A549 (cell line): ENCODE measurements at regions not wholly inside any gene's neighbourhood (a gene's known extent, or its start where the extent isn't known, plus 50 kb on each side); places are given as distances from the start of the nearest gene placed in this dataset.

Experiments
- ATAC-seq, 2 experiments: fragments of 200-7000 bp in 1 of 2; fragments of >200 bp in 1 of 2; cut with Nextera tagmentation in 1 of 2; cut with Tn5 transposase in 1 of 2; 3 replicates each; pipeline versions ENCODE4 v1.8.0 to v1.9.1; 2018 to 2020; ENCODE audit warnings: mild to moderate bottlenecking in 1 of 2, moderate library complexity in 1 of 2
- CTCF ChIA-PET: fragments of 300-600 bp; sonication (Branson Sonifier 250); formaldehyde crosslinking; extraction: SDS; loops from one replicate; lab custom pipeline; 2021; ENCODE audit warnings: antibody characterized with exemption, inconsistent platforms; lab: Yijun Ruan, JAX
- POLR2A ChIA-PET: fragments of 350-600 bp; formaldehyde crosslinking; extraction: SDS; loops from one replicate; lab custom pipeline; 2021; ENCODE audit warnings: antibody characterized with exemption, inconsistent platforms; lab: Yijun Ruan, JAX
- DNase-seq, 2 experiments: peaks; one replicate each; pipeline versions ENCODE4 v3.0.0 to v3.0.0-alpha.2; 2011 to 2016; ENCODE audit warnings: low read depth in 1 of 2, low spot score in 1 of 2
- FAIRE-seq: peaks from 2 replicates; lab custom pipeline; 2011; peaks lifted over from hg19 to GRCh38; lab: Jason Lieb, UNC
- H3K27ac ChIP-seq, 2 experiments: fragments of >200 bp; sonication (Bioruptor Twin); formaldehyde crosslinking; 3 replicates each; pipeline ENCODE4 v1.5.1; 2016 to 2017
- H3K4me1 ChIP-seq: fragments of >200 bp; sonication (Bioruptor Twin); formaldehyde crosslinking; 3 replicates; pipeline ENCODE4 v1.6.1; 2016
- H3K4me2 ChIP-seq: fragments of >200 bp; sonication (Bioruptor Twin); formaldehyde crosslinking; 3 replicates; pipeline ENCODE4 v1.6.1; 2016
- H3K4me3 ChIP-seq: fragments of >200 bp; sonication (Bioruptor Twin); formaldehyde crosslinking; 3 replicates; pipeline ENCODE4 v1.5.1; 2016
- H3K9me3 ChIP-seq: fragments of >200 bp; sonication (Bioruptor Twin); formaldehyde crosslinking; 3 replicates; pipeline ENCODE4 v1.6.1; 2016
- CBX2 ChIP-seq: fragments of 200-600 bp; sonication (generic); IDR thresholded peaks from 2 replicates; pipeline ENCODE4 v1.6.1; 2016; ENCODE audit warnings: low read depth, mild to moderate bottlenecking, borderline replicate concordance
- CBX8 ChIP-seq: fragments of 200-600 bp; sonication (generic); IDR thresholded peaks from 2 replicates; pipeline ENCODE4 v1.6.1; 2016
- CHD2 ChIP-seq: fragments of 150-350 bp; IDR thresholded peaks from 2 replicates; pipeline ENCODE4 v1.6.1; 2014; ENCODE audit warnings: low read length; ENCODE audit not compliant: partially characterized antibody
- EHF ChIP-seq: fragments of 250-450 bp; sonication (Bioruptor Pico); IDR thresholded peaks from 2 replicates; pipeline ENCODE4 v1.5.0; 2020; ENCODE audit warnings: mild to moderate bottlenecking
- EHMT2 ChIP-seq: fragments of 200-600 bp; sonication (generic); IDR thresholded peaks from 2 replicates; pipeline ENCODE4 v1.6.1; 2016; ENCODE audit warnings: antibody characterized with exemption, low read depth, mild to moderate bottlenecking, moderate library complexity
- EP300 ChIP-seq, 2 experiments: fragments of >200 bp; sonication (Bioruptor Twin); formaldehyde crosslinking; IDR thresholded peaks; 2 replicates in 1 of 2; 3 replicates in 1 of 2; pipeline ENCODE4 v1.6.1; 2016 to 2017
- HOXB5 ChIP-seq: fragments of 250-450 bp; sonication (Bioruptor Pico); IDR thresholded peaks from 2 replicates; pipeline ENCODE4 v1.5.0; 2020; ENCODE audit warnings: mild to moderate bottlenecking, moderate library complexity
- JUNB ChIP-seq: fragments of >200 bp; sonication (Bioruptor Twin); formaldehyde crosslinking; IDR thresholded peaks from 2 replicates; pipeline ENCODE4 v1.6.1; 2016
- KDM5A ChIP-seq: fragments of 200-600 bp; sonication (generic); IDR thresholded peaks from 2 replicates; pipeline ENCODE4 v1.6.1; 2016; ENCODE audit warnings: antibody characterized with exemption, mild to moderate bottlenecking
- MAFK ChIP-seq: fragments of 450-650 bp; IDR thresholded peaks from 2 replicates; pipeline ENCODE4 v1.6.1; 2014; ENCODE audit not compliant: partially characterized antibody
- NFE2L2 ChIP-seq: fragments of 150-350 bp; conservative IDR thresholded peaks from 2 replicates; pipeline ENCODE4 v1.6.1; 2014; ENCODE audit warnings: low read length
- POLR2A ChIP-seq: IDR thresholded peaks from 2 replicates; pipeline ENCODE4 v1.6.1; 2012; ENCODE audit warnings: mild to moderate bottlenecking, low read length
- POLR2AphosphoS2 ChIP-seq: conservative IDR thresholded peaks from 2 replicates; pipeline ENCODE4 v1.6.1; 2012; ENCODE audit warnings: low read length, improper control_type of control experiment, inconsistent platforms
- RNF2 ChIP-seq: fragments of 200-600 bp; sonication (generic); IDR thresholded peaks from 2 replicates; pipeline ENCODE4 v1.6.1; 2016; ENCODE audit warnings: low read depth, mild to moderate bottlenecking, antibody characterized with exemption, moderate library complexity, borderline replicate concordance
- SMC3 ChIP-seq: fragments of >200 bp; sonication (Bioruptor Twin); formaldehyde crosslinking; IDR thresholded peaks from 3 replicates; pipeline ENCODE4 v1.6.1; 2018; ENCODE audit warnings: inconsistent platforms
- SREBF2 ChIP-seq: fragments of 450-650 bp; IDR thresholded peaks from 2 replicates; pipeline ENCODE4 v1.6.1; 2014; ENCODE audit warnings: mild to moderate bottlenecking, moderate library complexity
- TP53 ChIP-seq: fragments of 250-450 bp; sonication (Bioruptor Pico); IDR thresholded peaks from 2 replicates; pipeline ENCODE4 v1.5.0; 2021; ENCODE audit warnings: mild to moderate bottlenecking, moderate library complexity
- USF2 ChIP-seq: fragments of 450-650 bp; IDR thresholded peaks from 2 replicates; pipeline ENCODE4 v1.6.1; 2014; ENCODE audit warnings: antibody characterized with exemption
- ZC3H11A ChIP-seq: fragments of 450-650 bp; IDR thresholded peaks from 2 replicates; pipeline ENCODE4 v1.6.1; 2014; ENCODE audit warnings: antibody characterized with exemption, mild to moderate bottlenecking
- ZFP36 ChIP-seq: fragments of 450-650 bp; IDR thresholded peaks from 2 replicates; pipeline ENCODE4 v1.6.1; 2014; ENCODE audit warnings: borderline replicate concordance; ENCODE audit not compliant: partially characterized antibody
- ZNF302 ChIP-seq: fragments of 250-450 bp; sonication (Bioruptor Pico); IDR thresholded peaks from 2 replicates; pipeline ENCODE4 v1.9.0; 2021; ENCODE audit warnings: inconsistent platforms, mild to moderate bottlenecking, moderate library complexity
- ZSCAN20 ChIP-seq: fragments of 250-450 bp; sonication (Bioruptor Pico); IDR thresholded peaks from 2 replicates; pipeline ENCODE4 v1.8.0; 2022; ENCODE audit warnings: mild to moderate bottlenecking, moderate library complexity
- WGBS: methylation state at CpG from one replicate; pipeline ENCODE4 v1.1.6; 2017; ENCODE audit errors: missing lambda C conversion rate; 5-methylcytosine and 5-hydroxymethylcytosine counted together
- TF ChIP-seq, protein P1 (sequence below): IDR thresholded peaks from 2 replicates; pipeline ENCODE4 v1.6.1; 2012; ENCODE audit warnings: low read depth, borderline replicate concordance
- TF ChIP-seq, protein P2 (sequence below): IDR thresholded peaks from 2 replicates; pipeline ENCODE4 v1.6.1; 2012
- TF ChIP-seq, protein P3 (sequence below): fragments of 250-450 bp; sonication (Bioruptor Pico); IDR thresholded peaks from 2 replicates; pipeline ENCODE4 v1.5.0; 2020; ENCODE audit warnings: low read depth, mild to moderate bottlenecking, moderate library complexity
- TF ChIP-seq, protein P4 (sequence below): fragments of 150-350 bp; IDR thresholded peaks from 2 replicates; pipeline ENCODE4 v1.6.1; 2014; ENCODE audit warnings: low read depth, mild to moderate bottlenecking, low read length
- TF ChIP-seq, protein P5 (sequence below): IDR thresholded peaks from 2 replicates; pipeline ENCODE4 v1.6.1; 2012

DNA sequence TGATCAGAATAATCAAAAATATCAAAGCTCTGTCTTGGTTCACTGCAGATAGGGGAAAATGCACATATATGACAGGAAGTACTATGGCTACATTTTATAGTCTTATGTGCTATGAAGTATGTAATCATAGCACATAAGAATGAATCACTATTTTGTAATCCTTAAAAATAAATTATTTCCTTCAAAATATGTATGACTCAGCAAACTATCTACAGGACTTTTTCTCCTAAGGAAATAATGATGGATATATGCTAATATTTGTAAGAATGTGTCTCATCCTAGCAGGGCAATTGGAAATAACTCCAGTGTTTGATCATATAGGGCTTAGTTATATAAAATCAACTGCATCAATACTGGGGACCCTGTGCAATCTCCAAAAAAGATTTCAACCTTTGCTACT lies 85.1 kb downstream of the SLC24A2 start (continued):
- no peak for TF ChIP-seq CBX8
- TF ChIP-seq, protein P1, sequence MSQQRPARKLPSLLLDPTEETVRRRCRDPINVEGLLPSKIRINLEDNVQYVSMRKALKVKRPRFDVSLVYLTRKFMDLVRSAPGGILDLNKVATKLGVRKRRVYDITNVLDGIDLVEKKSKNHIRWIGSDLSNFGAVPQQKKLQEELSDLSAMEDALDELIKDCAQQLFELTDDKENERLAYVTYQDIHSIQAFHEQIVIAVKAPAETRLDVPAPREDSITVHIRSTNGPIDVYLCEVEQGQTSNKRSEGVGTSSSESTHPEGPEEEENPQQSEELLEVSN = no peak
- no peak for TF ChIP-seq TP53 (CRISPR knock-in tag)
- no peak for TF ChIP-seq JUNB
- TF ChIP-seq MAFK = peak; percentile 66
- TF ChIP-seq, all 56 proteins: peak for 2

DNA sequence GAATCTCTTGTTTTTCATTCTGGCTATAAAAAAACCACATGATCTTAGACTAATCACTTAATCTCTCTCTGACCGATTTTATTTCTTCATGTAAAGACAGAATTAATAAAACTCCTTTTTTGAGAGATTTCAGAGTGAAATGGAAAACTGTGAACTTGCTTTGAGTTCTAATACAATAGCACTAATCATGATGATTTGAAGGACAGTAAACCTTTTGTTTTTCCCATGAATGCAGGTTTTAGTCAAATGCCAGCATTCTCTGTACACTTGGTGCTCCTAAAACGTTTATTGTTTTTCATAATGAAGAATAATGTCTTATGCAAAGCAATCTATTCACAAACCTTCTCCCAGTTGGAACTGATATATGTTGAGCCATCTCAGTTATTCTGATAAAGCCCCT lies 86.8 kb downstream of the SLC24A2 start:
- no peak for TF ChIP-seq USF2
- no peak for TF ChIP-seq KDM5A
- no peak for TF ChIP-seq POLR2AphosphoS2
- TF ChIP-seq, protein P2, sequence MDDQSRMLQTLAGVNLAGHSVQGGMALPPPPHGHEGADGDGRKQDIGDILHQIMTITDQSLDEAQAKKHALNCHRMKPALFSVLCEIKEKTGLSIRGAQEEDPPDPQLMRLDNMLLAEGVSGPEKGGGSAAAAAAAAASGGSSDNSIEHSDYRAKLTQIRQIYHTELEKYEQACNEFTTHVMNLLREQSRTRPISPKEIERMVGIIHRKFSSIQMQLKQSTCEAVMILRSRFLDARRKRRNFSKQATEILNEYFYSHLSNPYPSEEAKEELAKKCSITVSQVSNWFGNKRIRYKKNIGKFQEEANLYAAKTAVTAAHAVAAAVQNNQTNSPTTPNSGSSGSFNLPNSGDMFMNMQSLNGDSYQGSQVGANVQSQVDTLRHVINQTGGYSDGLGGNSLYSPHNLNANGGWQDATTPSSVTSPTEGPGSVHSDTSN = no peak
- no peak for TF ChIP-seq EHF
- TF ChIP-seq EP300 (IDR thresholded peaks at IDR 0.05) = no peak
- no peak for TF ChIP-seq CHD2
- TF ChIP-seq RNF2 = no peak
- TF ChIP-seq, protein P3, sequence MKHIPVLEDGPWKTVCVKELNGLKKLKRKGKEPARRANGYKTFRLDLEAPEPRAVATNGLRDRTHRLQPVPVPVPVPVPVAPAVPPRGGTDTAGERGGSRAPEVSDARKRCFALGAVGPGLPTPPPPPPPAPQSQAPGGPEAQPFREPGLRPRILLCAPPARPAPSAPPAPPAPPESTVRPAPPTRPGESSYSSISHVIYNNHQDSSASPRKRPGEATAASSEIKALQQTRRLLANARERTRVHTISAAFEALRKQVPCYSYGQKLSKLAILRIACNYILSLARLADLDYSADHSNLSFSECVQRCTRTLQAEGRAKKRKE (CRISPR knock-in tag) = no peak
- no peak for TF ChIP-seq CBX2
- TF ChIP-seq EHMT2 = no peak
- TF ChIP-seq POLR2A = no peak
- TF ChIP-seq CBX8 = no peak
- TF ChIP-seq, protein P4, sequence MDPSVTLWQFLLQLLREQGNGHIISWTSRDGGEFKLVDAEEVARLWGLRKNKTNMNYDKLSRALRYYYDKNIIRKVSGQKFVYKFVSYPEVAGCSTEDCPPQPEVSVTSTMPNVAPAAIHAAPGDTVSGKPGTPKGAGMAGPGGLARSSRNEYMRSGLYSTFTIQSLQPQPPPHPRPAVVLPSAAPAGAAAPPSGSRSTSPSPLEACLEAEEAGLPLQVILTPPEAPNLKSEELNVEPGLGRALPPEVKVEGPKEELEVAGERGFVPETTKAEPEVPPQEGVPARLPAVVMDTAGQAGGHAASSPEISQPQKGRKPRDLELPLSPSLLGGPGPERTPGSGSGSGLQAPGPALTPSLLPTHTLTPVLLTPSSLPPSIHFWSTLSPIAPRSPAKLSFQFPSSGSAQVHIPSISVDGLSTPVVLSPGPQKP = no peak
- no peak for TF ChIP-seq HOXB5 (CRISPR knock-in tag)
- TF ChIP-seq SMC3 = no peak
- no peak for TF ChIP-seq SREBF2
- no peak for TF ChIP-seq ZFP36
- TF ChIP-seq, protein P5, sequence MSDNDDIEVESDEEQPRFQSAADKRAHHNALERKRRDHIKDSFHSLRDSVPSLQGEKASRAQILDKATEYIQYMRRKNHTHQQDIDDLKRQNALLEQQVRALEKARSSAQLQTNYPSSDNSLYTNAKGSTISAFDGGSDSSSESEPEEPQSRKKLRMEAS = no peak
- TF ChIP-seq ZSCAN20 (CRISPR knock-in tag) = no peak
- Histone ChIP-seq H3K9me3 (no peaks in the 10 kb centered on the region), H3K4me1 (no peaks in the 10 kb centered on the region), H3K4me3 (no peak overlapping the region), H3K4me2 (no peak overlapping the region), H3K27ac (no peak overlapping the region)
- CTCF ChIA-PET = no interaction called here
- POLR2A ChIA-PET = no interaction called here
- 9% methylated on average over 2 of the region's 2 CpGs for WGBS
- no peak for FAIRE-seq
- ATAC-seq = no peak
- DNase-seq = no peak

GRCh38 chr9:19701274-19701673 lies 87.6 kb downstream of the SLC24A2 start:
- no peak overlapping the region for H3K27ac ChIP-seq
- H3K4me1 ChIP-seq = no peaks in the 10 kb centered on the region
- 36% methylated on average over 6 of the region's 6 CpGs for WGBS
- ChIA-PET POLR2A (no interaction called here), CTCF (no interaction called here)
- no peak overlapping the region for H3K4me2 ChIP-seq
- ATAC-seq (no peak), FAIRE-seq (no peak), DNase-seq (no peak)
- no peak overlapping the region for H3K4me3 ChIP-seq
- TF ChIP-seq NFE2L2 (no peak), USF2 (no peak), CHD2 (no peak), HOXB5 (CRISPR knock-in tag) (no peak), ZFP36 (no peak), ZNF302 (CRISPR knock-in tag) (no peak), ZC3H11A (no peak)
- TF ChIP-seq, protein P2 = no peak
- no peaks in the 10 kb centered on the region for H3K9me3 ChIP-seq
